ENCODE measurements at regions not wholly inside any gene's neighbourhood (a gene's known extent, or its start where the extent isn't known, plus 50 kb on each side); places are given as distances from the start of the nearest gene placed in this dataset.

DNA sequence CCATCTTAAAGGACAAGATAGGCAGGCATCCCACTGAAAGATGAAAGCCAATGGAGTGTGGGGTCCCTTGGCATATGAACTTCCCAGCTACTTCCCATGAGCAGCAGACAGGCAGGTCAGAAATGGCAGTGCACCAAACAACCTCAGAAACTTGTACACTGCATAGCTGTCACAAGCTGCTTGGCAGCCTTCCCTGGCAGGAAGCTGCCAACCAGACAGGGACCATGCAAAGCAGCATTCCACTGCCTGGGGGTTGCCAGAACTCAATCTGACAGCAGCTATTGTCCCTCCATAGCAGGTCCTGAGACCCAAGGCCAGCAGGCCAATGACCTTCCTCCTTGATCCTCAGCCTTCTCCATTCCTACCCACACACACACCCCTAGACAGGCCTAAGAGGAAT, 139.5 kb downstream of the PLCE1 start (continued):
- TF ChIP-seq, protein P1, sequence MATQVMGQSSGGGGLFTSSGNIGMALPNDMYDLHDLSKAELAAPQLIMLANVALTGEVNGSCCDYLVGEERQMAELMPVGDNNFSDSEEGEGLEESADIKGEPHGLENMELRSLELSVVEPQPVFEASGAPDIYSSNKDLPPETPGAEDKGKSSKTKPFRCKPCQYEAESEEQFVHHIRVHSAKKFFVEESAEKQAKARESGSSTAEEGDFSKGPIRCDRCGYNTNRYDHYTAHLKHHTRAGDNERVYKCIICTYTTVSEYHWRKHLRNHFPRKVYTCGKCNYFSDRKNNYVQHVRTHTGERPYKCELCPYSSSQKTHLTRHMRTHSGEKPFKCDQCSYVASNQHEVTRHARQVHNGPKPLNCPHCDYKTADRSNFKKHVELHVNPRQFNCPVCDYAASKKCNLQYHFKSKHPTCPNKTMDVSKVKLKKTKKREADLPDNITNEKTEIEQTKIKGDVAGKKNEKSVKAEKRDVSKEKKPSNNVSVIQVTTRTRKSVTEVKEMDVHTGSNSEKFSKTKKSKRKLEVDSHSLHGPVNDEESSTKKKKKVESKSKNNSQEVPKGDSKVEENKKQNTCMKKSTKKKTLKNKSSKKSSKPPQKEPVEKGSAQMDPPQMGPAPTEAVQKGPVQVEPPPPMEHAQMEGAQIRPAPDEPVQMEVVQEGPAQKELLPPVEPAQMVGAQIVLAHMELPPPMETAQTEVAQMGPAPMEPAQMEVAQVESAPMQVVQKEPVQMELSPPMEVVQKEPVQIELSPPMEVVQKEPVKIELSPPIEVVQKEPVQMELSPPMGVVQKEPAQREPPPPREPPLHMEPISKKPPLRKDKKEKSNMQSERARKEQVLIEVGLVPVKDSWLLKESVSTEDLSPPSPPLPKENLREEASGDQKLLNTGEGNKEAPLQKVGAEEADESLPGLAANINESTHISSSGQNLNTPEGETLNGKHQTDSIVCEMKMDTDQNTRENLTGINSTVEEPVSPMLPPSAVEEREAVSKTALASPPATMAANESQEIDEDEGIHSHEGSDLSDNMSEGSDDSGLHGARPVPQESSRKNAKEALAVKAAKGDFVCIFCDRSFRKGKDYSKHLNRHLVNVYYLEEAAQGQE (IDR thresholded peaks at IDR 0.05; ENCODE audit: low read depth): no peak
- TF ChIP-seq CEBPB (IDR thresholded peaks at IDR 0.05; ENCODE audit: low read depth): no peak
- TF ChIP-seq EZH2phosphoT487 (IDR thresholded peaks at IDR 0.05; ENCODE audit: borderline replicate concordance): no peak
- TF ChIP-seq EZH2 (IDR thresholded peaks at IDR 0.05): no peak
- no peak for TF ChIP-seq ELF1 (IDR thresholded peaks at IDR 0.05; ENCODE audit: borderline replicate concordance, low read depth)

GRCh38 chr10:94137747-94138146, 144.0 kb downstream of the PLCE1 start:
- ChIA-PET POLR2A (no interaction called here), RAD21 (ENCODE audit: low non-redundant PET in 1 of 2, low total read pairs in 2 of 2, uncharacterized antibody in 2 of 2, unreplicated experiment in 2 of 2) (no interaction called here)

More at GRCh38 chr10:94137747-94138146, 144.0 kb downstream of the PLCE1 start:
- no peaks in the 10 kb centered on the region for H3K9me2 ChIP-seq (ENCODE audit: insufficient read depth)
- H3K79me2 ChIP-seq (ENCODE audit: insufficient read depth, low read length): no peaks in the 10 kb centered on the region
- no peaks in the 10 kb centered on the region for H3K36me3 ChIP-seq (ENCODE audit: control insufficient read depth in 1 of 2, insufficient read depth in 2 of 2, low read length in 2 of 2)
- DNase-seq (ENCODE audit: low read depth, low spot score) (no peak), ATAC-seq (no peak)
- no peaks in the 10 kb centered on the region for H4K20me1 ChIP-seq (ENCODE audit: insufficient read depth)
- intact Hi-C loops (cut with micrococcal nuclease): no loop called here
- H3K4me3 ChIP-seq (replicated peaks in 1 of 2; ENCODE audit: low read depth in 1 of 2, low read length in 2 of 2): no peak overlapping the region
- H3K27me3 ChIP-seq (ENCODE audit: insufficient read depth, low read length): no peaks in the 10 kb centered on the region
- no peaks in the 10 kb centered on the region for H3K9me3 ChIP-seq (ENCODE audit: control insufficient read depth in 1 of 2, insufficient read depth in 1 of 2, low read depth in 1 of 2, low read length in 2 of 2)
- CTCF ChIA-PET: no interaction called here
- no peaks in the 10 kb centered on the region for H3K4me1 ChIP-seq (ENCODE audit: control insufficient read depth in 1 of 2, insufficient read depth in 2 of 2, low read length in 2 of 2)
- H3K27ac ChIP-seq (ENCODE audit: low read depth, low read length): no peak overlapping the region
- H3K4me2 ChIP-seq (ENCODE audit: low read length): no peak overlapping the region
- H3K9ac ChIP-seq (ENCODE audit: low read length): no peak overlapping the region
- BruUV-seq (replicated peaks): no TSS peak
- no peak for TF ChIP-seq POLR2A (IDR thresholded peaks at IDR 0.05; ENCODE audit: borderline replicate concordance, extremely low read depth, insufficient read depth, insufficient read length)
- no peak for TF ChIP-seq YY1 (IDR thresholded peaks at IDR 0.05; ENCODE audit: extremely low read depth, insufficient replicate concordance, low read depth, low read length)
- no peak for TF ChIP-seq CEBPB (IDR thresholded peaks at IDR 0.05; ENCODE audit: low read depth)
- TF ChIP-seq ZBTB33 (IDR thresholded peaks at IDR 0.05; ENCODE audit: extremely low read depth, insufficient replicate concordance, low read length): no peak
- TF ChIP-seq FOSL1 (IDR thresholded peaks at IDR 0.05; ENCODE audit: low read depth): no peak
- TF ChIP-seq EGR1 (IDR thresholded peaks at IDR 0.05; ENCODE audit: low read depth): no peak
- TF ChIP-seq, protein P2, sequence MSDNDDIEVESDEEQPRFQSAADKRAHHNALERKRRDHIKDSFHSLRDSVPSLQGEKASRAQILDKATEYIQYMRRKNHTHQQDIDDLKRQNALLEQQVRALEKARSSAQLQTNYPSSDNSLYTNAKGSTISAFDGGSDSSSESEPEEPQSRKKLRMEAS (IDR thresholded peaks at IDR 0.05): no peak
- no peak for TF ChIP-seq POLR2AphosphoS5 (IDR thresholded peaks at IDR 0.05; ENCODE audit: low read depth, low read length)
- TF ChIP-seq JUND (IDR thresholded peaks at IDR 0.05): no peak
- TF ChIP-seq EZH2 (IDR thresholded peaks at IDR 0.05): no peak
- H2AFZ ChIP-seq (ENCODE audit: low read depth, low read length, poor library complexity, severe bottlenecking): no peak overlapping the region
